ENCODE measurements at regions not wholly inside any gene's neighbourhood (a gene's known extent, or its start where the extent isn't known, plus 50 kb on each side); places are given as distances from the start of the nearest gene placed in this dataset.

Small RNA genes lying in the stretch of these regions (small RNA-seq; reads per million reads assigned to genes)
- gene AL390838.2: 0 reads per million in 7 experiments

Measured in SK-N-SH (cell line).